ENCODE measurements at regions not wholly inside any gene's neighbourhood (a gene's known extent, or its start where the extent isn't known, plus 50 kb on each side); places are given as distances from the start of the nearest gene placed in this dataset.
"Not testable (repeated sequence)": the region's sequence is repeated elsewhere in the genome, so short reads cannot be mapped to it uniquely, and the experiment has no call there.

- DNase-seq (ENCODE audit: low read depth): no peak
These were observed 354.0 kb upstream of the CCL2 start for GRCh38 chr17:33901085-33901484.

DNA sequence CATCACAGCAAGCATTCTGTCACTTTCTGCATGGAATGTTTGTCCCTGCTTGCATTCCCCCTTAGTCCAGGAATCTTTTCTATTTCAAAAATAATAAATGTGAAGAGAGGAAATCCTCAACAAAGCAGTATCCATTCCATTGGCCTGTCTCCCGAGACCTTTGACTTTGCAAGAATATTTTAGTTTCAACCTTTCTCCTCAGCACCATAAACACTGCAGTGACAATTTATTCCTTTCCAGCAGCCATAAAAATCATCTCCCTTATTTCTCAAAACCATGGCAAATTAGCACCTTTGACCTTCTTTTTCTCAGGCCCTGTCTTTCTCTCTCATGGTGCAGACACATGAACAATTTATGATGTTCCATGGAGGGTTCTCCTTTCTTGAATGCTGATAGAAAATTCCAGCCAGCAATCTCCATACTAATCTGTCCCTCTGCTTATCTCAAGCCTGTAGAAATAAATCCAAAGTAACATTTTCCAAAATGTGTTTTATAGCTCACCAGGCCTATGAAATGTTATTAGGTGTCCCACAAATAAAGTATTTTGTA is 352.1 kb upstream of the CCL2 start:
- DNase-seq (ENCODE audit: low read depth): no peak

- DNase-seq (ENCODE audit: low read depth): no peak
These were observed 350.6 kb upstream of the CCL2 start for GRCh38 chr17:33904476-33904875.

GRCh38 chr17:33905338-33905800 is 349.7 kb upstream of the CCL2 start:
- no peak for DNase-seq (ENCODE audit: low read depth)

GRCh38 chr17:33908363-33909064 is 346.6 kb upstream of the CCL2 start:
- DNase-seq (ENCODE audit: low read depth): no peak

GRCh38 chr17:33910200-33910857 is 344.8 kb upstream of the CCL2 start:
- no peak for DNase-seq (ENCODE audit: low read depth)

DNA sequence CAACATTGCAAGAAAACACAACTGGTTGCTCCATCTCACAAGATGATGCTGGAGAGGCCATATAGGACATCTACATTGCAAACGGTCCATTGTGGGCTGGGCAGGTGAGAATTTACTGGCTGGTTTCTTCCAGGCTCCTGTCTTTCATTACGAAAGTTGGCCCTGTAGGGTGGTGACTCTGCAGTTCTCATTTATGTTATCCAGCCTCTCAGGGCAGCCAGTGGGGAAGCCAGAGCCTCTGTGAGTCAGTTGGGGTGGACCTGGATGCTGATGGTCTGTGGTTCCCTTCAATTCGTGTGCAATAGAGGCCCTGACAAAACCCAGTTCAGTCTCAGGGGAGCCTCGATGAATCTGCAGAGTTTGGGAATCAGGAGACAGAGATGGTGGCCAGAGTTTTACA is 341.0 kb upstream of the CCL2 start:
- DNase-seq (ENCODE audit: low read depth): no peak

- DNase-seq (ENCODE audit: low read depth): no peak
These were observed 332.1 kb upstream of the CCL2 start for GRCh38 chr17:33922971-33923370.

DNA sequence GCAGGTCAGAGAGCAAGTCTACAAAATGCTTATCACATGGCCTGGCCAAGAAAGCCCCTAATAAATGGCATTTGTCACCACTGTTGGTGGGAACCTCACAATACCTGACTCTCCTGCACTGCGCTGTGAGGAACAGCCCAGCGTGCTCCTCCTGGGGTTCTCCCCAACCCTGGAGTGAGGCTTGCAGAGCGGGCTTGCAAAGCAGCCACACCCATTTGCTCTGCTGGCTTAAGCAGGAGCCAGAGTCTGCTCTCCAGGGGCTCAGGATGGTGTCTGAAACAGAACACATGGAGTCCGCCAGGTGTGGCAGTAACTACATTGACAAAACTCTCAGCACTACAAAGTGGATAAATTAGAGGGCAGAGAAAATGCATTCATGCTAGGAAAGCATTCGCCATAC is 331.0 kb upstream of the CCL2 start:
- DNase-seq (ENCODE audit: low read depth): no peak

DNA sequence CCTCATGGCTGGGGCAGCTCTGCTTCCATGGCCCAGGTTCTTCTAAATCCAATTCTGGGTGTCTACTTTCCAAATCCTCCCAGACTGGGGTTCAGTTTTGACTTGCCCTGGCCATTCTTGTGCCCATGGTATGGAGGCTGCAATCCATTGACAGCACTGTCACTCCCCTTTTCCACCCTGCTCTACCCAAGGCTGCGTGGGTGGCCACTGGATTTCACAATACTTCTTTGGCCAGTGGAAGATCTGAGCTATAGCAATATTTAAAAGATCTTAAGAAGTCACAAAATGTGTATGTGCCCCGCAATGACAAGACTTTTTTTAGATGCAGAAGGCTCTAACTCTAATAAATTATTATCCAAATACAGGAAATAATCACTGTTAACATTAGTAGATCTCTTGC is 329.4 kb upstream of the CCL2 start:
- no peak for DNase-seq (ENCODE audit: low read depth)

DNA sequence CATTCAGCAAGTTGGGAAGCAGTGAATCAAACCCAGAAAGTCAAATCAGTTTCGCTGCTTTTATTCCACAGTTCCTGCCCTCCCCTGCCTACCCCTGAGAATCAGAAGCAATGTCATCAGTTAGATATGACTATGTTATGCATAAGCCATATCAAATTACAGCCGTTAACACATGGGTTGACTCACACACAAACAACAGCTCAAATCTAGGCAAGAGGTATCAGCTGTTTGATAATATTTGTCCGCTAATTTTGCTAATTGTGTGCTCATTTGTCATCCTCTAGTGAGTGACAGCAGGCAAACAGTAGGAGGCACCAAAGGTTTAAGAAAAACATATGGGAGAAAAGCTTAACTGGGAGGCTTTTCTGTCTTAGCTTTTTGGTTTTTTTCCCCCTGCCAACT is 327.4 kb upstream of the CCL2 start:
- DNase-seq (ENCODE audit: low read depth): no peak

DNA sequence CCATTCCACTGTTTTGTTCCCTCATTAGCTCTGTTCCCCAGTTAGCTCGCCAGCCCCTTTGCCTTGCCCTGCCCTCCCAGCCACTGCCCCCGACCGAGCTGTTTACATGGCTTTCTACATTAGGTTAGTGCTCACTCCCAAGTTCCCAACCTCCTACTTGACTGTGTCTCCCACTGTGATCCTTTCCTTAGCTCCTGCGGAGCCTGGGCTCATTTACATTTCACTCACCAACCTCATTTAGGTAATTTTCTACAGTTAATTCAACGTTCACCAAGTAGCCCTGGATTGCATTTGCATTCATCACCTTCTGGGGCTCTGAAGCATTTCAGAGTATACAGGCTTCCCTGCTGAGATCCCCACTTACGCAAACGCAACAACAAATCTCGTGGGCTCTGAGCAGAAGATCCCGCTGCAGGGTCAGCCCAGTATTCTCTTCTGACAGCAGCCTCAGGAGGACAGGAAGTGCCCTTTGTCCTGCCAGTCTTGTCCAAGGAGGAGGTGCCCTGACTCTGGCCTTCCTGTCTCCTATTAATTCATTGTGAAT is 325.8 kb upstream of the CCL2 start:
- DNase-seq (ENCODE audit: low read depth): no peak

DNA sequence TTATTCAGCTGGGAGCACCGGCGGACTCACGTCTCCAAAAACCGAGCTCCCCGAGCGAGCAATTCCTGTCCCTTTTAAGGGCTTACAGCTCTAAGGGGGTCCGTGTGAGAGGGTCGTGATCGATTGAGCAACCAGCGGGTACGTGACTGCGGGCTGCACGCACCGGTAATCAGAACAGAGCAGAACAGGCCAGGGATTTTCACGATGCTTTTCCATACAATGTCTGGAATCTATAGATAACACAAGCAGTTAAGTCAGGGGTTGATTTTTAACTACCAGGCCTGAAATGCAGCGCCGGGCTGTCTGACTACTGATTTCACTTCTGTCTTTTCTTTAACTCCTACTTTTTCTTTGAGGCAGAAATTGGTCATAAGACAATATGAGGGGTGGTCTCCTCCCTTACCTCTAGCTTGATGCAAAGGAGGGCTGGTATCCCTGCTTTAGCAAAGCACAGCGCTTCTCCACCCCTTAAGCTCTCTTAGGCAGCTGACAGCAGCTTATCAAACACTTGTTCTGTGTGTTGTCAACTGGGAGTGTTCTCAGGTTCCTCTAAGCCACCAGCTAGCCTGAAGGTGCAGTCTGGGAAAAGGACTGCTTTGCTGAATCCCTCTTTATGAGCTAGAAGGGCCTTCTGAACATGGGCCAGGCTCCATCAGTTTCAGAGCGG is 323.8 kb upstream of the CCL2 start:
- DNase-seq (ENCODE audit: low read depth): not testable (repeated sequence)

- no peak for DNase-seq (ENCODE audit: low read depth)
These were observed 322.1 kb upstream of the CCL2 start for GRCh38 chr17:33932996-33933395.

DNA sequence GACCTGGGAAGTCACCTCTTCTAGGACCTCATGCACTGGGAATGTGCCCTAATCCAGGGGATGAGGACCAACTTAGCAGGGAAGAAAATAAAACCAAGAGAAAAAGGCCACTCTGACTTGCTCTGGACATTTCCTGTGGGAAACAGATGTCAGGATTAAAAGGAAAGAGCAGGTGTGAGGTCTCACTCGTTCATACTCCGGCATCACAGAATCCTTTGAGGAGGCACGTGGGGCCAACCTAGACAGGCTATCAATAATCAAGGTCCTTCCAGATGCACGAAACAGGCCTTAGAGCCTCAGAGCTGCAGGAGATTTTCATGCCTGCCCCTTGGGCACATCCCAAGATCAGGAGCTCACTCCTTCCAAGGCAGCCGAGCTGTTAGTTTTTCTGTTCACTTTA is 321.5 kb upstream of the CCL2 start:
- no peak for DNase-seq (ENCODE audit: low read depth)

DNA sequence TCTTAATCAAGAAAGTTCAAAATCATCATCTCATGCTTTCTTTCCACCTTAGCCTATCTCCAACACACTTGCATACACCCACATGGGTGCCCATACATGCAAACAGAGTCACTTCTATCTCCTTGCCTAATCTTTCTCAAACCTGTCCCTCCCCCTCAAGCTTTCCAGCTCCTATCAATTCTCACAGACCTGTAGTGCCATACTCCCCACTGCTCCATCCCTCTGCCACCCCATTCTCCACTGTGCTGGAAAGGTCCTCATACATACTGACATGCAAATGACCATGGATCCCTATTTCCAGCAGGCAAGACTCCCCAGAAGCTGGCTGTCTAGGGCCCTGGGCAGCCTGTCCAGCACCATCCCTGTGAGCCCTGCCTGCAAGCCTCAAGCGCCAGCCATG is 320.4 kb upstream of the CCL2 start:
- no peak for DNase-seq (ENCODE audit: low read depth)

DNA sequence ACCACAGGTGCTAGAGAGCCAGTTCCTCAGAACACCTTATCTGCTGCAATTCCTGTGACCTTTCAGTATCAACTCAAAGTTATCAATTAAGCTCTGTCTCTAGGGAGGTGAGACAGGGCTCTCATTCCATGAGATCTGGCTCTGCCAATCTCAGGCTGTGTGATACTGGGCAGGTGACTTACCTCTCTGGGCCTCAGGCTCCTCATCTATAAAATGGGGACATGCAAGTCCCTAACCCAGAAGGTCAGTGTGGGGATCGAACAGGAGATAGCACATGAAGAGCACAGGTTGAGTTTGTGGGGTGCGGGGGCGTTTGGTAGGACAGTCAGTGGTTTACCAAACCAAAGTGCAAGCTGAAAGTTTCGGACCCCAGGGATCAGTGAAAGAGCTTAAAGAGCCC is 319.3 kb upstream of the CCL2 start:
- DNase-seq (ENCODE audit: low read depth): no peak

DNA sequence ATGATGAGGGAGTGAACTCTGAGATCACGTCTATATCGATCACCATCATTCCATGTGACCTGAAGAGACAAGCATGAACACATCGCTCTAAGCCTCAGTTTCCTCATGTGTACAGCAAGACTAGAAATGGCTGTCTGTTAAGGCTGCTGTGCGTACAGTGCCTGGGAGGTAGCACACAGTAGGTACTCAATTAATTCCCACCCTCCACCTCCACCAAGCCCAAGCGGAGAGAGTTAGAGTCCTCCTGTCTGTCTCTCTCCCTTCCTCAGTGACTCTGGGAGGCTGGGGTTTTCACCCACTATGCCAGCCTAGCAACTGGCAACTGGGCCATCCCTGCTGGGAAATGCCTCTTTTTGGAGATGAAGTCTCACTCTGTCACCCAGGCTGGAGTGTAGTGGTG is 318.3 kb upstream of the CCL2 start:
- DNase-seq (ENCODE audit: low read depth): no peak

DNA sequence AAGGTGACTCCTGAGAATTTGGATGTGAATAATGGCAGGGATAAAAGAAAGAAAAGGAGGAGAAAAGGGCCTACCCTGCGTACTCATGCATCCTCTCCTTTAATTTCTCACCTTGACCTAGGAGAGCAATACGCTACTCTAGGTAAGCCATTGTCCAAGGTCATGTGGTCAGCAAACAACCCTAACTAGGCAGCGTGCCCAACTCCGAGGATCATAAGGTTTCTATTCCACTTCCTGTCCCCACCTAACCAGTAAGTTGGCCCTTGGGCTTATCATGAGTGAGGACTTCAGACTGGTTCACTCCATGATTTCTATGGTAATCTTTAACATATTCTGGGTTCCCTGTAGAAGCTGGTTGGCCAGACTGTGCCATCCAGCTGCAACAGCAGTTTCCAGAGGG is 315.1 kb upstream of the CCL2 start:
- no peak for DNase-seq (ENCODE audit: low read depth)

DNA sequence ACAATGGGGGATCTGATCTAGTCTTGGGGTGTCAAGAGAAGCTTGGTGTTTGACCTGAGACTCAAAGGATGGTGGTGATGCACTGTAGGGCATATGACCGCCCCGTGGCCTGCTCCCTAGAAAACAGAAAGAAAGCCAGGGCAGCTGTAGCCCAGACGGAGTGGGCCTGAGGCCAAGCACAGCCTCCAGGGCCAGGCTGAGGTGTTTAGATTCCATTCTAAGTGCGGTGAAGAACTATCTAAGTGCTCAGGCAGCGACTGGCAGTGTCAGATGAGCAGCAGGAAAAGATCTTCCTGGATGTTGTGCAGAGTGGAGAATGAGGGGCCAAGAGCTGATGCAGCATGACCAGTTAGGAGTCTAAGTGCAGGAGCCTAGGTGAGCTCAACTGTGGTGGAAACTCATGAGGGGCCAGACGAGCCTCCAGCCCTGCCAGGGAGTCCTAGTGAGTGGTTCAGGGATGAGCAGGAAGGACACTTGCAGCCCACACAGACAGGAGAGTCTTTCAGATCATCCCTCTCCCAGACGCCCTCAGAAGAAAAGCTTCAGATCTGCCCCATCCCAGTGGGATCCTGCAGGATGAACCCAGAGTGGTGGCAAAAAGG is 314.2 kb upstream of the CCL2 start:
- no peak for DNase-seq (ENCODE audit: low read depth)

DNA sequence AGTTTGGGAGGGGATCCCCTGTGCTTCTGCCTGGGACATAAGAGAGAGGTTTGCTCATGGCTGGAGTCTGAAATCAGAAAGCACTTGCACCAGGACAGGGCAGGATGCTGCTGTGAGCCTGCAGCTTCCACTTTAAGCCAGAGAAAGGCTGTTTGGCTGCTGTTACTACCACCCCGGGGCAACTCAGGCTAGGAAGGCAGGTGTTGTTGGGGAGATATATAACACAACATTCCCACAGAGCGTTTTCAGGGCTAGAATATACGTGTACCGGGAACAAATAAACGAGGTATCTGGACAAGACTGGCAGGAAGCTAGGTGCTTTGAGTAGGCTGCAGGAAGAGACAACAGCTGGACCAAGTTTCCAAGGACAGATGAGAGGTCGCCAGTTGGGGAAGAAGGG is 313.3 kb upstream of the CCL2 start:
- no peak for DNase-seq (ENCODE audit: low read depth)

DNA sequence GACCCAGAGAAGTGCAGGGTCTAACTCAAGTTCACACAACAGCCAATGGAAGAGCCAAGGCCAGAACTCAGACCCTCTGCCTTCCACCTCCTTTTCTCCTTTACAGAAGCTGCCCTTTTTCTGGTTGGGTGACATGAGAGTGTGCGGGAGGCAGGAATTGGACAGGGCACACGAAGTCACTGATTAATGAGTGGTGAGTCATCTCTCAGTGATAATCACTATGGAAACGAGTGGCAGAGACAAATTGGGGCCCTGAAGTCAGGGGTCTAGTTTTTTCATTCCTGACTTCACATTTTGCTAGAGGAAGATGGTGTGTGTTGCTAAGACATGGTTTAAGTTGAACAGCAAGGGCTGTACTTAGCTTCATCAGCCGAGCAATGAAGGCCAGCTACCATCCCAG is 312.7 kb upstream of the CCL2 start:
- no peak for DNase-seq (ENCODE audit: low read depth)

All from stimulated activated CD8-positive, alpha-beta memory T cell treated with anti-CD3 and anti-CD28 coated beads, Interleukin-7, amount 100 ng/mL, for 24 hours (primary cell).